Activated naive CD8-positive, alpha-beta T cell treated with anti-CD3 and anti-CD28 coated beads, Interleukin-2, amount 10 ng/mL, durations not matched to agents 7 days and 5 days (primary cell): ENCODE measurements at regions not wholly inside any gene's neighbourhood (a gene's known extent, or its start where the extent isn't known, plus 50 kb on each side); places are given as distances from the start of the nearest gene placed in this dataset.

Experiments
- ATAC-seq: fragments of 150-1000 bp; cut with Tn5 transposase; one replicate; pipeline ENCODE4 v1.10.0; 2021; ENCODE audit warnings: low read depth, moderate library complexity
- POLR2A ChIA-PET: fragments of 350-600 bp; sonication (Branson Sonifier 250); formaldehyde crosslinking; loops from one replicate; lab custom pipeline; 2021; ENCODE audit warnings: antibody characterized with exemption; lab: Charles Lee
- DNase-seq: peaks from one replicate; pipeline ENCODE4 v3.0.0; 2021
- H3K27ac Mint-ChIP-seq: one replicate; pipeline ENCODE4 v1.8.0; 2022; ENCODE audit warnings: mild to moderate bottlenecking, mixed read lengths
- H3K27me3 Mint-ChIP-seq: one replicate; pipeline ENCODE4 v1.8.0; 2022; ENCODE audit warnings: mild to moderate bottlenecking, moderate library complexity, mixed read lengths
- H3K36me3 Mint-ChIP-seq: one replicate; pipeline ENCODE4 v1.8.0; 2021; ENCODE audit warnings: mild to moderate bottlenecking, mixed read lengths
- H3K4me1 Mint-ChIP-seq: one replicate; pipeline ENCODE4 v1.8.0; 2021; ENCODE audit warnings: mixed read lengths
- H3K4me3 Mint-ChIP-seq: one replicate; pipeline ENCODE4 v1.8.0; 2022; ENCODE audit warnings: mild to moderate bottlenecking, moderate library complexity, mixed read lengths
- H3K9me3 Mint-ChIP-seq: one replicate; pipeline ENCODE4 v1.8.0; 2021; ENCODE audit warnings: mixed read lengths

DNA sequence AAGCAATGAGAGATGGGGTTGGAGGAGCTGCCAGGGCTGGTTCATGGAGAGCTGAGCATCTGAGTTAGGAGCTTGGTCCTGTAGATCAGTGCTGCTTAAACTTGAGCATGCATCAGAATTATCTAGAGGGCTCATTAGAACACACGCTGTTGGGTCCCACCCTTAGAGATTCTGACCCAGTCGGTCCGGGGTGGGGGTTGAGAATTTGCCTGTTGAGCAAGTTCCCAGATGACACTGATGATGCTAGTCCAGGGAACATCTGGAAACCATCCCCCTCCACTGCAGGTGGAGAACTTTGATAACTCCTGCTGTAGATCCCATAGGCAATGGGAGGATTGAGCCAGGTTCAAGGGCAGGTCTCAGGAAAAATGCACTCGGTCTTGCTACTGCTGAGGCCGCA is 158.0 kb upstream of the KLF4 start:
- DNase-seq (no peak), ATAC-seq (no peak)
- no peaks in the 10 kb centered on the region for H3K4me1 Mint-ChIP-seq
- H3K36me3 Mint-ChIP-seq = no peaks in the 10 kb centered on the region
- H3K9me3 Mint-ChIP-seq = no peaks in the 10 kb centered on the region
- H3K27me3 Mint-ChIP-seq = peaks cover 1% of the 10 kb centered on the region
- POLR2A ChIA-PET = no interaction called here
- H3K27ac Mint-ChIP-seq = no peak overlapping the region
- no peak overlapping the region for H3K4me3 Mint-ChIP-seq

DNA sequence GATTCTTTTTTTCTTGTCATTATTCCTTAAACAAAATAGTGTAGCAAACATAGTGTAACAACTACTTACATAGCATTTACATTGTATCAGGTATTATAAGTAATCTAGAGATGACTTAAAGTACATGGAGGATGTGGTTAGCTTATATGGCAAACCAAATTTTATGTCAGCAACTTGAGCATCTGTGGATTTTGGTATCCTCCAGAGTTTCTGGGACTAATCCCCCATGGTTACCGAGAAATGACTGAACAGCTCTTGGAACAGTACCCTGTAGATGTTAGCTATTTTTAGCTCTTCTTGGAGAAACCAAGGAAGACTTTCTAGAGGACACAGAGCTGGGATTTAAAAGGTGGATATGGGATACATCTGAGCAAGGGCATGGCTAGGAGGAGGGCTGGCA is 157.6 kb upstream of the KLF4 start:
- H3K4me1 Mint-ChIP-seq = no peaks in the 10 kb centered on the region
- no peak overlapping the region for H3K4me3 Mint-ChIP-seq

DNA sequence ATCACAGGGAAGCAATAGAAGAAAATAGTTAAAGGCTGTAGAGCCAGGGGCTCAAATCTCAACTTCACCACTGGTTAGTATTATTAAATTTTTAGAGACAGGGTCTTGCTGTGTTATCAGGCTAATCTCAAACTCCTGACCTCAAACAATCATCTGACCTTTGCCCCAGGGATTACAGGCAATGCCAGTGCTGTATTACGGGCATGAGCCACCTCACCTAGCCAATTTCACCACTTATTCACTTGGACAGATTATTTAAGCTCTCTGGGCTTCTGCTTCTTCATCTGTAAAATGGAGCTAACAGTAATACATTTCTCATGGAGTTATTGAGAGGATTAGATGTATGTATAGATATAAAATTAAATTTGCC is 155.9 kb upstream of the KLF4 start:
- H3K36me3 Mint-ChIP-seq = no peaks in the 10 kb centered on the region
- ATAC-seq (no peak), DNase-seq (no peak)
- H3K4me1 Mint-ChIP-seq = no peaks in the 10 kb centered on the region
- no peak overlapping the region for H3K4me3 Mint-ChIP-seq
- H3K27ac Mint-ChIP-seq = no peak overlapping the region
- H3K9me3 Mint-ChIP-seq = no peaks in the 10 kb centered on the region
- POLR2A ChIA-PET = no interaction called here
- H3K27me3 Mint-ChIP-seq = peaks cover 4% of the 10 kb centered on the region

More for the DNA sequence above, 157.6 kb upstream of the KLF4 start:
- H3K36me3 Mint-ChIP-seq = no peaks in the 10 kb centered on the region
- no peak for ATAC-seq
- no peak for DNase-seq
- H3K9me3 Mint-ChIP-seq = no peaks in the 10 kb centered on the region
- H3K27ac Mint-ChIP-seq = no peak overlapping the region
- POLR2A ChIA-PET = no interaction called here
- H3K27me3 Mint-ChIP-seq = peaks cover 1% of the 10 kb centered on the region

DNA sequence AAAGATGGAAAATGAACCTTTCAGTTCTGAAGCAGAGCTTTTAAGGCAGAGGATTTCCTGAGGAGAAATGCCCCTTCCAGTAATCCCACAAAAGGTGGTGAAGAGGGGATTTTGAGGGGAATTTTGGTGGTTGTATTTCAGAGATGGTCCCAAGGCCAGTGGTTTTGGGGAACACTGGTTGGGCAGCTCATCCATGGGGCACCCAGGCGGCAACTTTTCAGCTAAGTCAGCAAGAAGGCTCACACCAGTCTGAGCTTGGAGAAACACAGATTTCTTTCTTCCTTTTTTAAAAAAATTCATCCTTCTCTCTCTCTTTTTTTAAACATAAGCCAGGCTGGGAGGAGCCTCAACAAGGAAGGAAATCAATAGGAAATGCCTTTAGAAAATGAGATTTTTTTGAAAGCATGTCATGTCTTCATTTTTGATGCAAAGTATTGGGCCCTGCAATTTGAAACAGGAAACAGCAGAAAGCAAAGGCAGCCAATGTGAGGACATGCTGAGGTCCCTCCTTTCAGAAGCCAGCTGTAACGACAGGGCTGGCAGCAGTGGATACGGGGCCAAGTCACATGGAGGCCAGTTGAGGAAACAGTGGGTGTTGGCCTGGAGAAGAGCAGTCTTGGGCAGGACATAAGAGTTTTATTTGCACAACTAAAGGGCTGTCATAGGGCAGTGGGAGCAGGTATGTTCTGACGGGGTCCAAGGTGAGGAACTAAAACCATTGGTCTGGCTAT is 155.3 kb upstream of the KLF4 start:
- DNase-seq (no peak), ATAC-seq (no peak)
- H3K9me3 Mint-ChIP-seq = no peaks in the 10 kb centered on the region
- H3K27me3 Mint-ChIP-seq = peaks cover 9% of the 10 kb centered on the region
- POLR2A ChIA-PET = no interaction called here
- no peaks in the 10 kb centered on the region for H3K4me1 Mint-ChIP-seq
- H3K27ac Mint-ChIP-seq = no peak overlapping the region
- no peaks in the 10 kb centered on the region for H3K36me3 Mint-ChIP-seq
- no peak overlapping the region for H3K4me3 Mint-ChIP-seq

DNA sequence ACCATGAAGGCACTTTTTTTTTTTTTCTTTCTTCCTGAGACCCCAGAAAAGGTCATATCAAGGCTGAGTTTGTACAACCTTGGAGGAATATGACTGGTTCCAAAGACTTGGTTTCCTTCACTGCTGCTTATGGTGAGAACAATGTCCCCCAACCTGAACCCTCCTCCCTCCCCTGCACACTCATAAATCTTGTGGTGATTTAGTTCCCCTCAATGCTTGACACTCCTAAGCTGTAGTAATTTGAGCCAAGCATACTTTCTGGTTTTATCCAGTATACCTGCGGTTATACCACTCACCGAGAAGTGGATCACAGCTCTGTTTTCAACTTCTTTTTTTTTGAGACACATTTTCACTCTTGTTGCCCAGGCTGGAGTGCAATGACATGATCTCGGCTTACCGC is 149.9 kb upstream of the KLF4 start:
- Mint-ChIP-seq H3K27me3 (peaks cover 40% of the 10 kb centered on the region), H3K4me3 (no peak overlapping the region), H3K9me3 (no peaks in the 10 kb centered on the region), H3K27ac (no peak overlapping the region), H3K36me3 (no peaks in the 10 kb centered on the region), H3K4me1 (peaks cover 5% of the 10 kb centered on the region)
- POLR2A ChIA-PET = no interaction called here
- ATAC-seq (no peak), DNase-seq (no peak)

DNA sequence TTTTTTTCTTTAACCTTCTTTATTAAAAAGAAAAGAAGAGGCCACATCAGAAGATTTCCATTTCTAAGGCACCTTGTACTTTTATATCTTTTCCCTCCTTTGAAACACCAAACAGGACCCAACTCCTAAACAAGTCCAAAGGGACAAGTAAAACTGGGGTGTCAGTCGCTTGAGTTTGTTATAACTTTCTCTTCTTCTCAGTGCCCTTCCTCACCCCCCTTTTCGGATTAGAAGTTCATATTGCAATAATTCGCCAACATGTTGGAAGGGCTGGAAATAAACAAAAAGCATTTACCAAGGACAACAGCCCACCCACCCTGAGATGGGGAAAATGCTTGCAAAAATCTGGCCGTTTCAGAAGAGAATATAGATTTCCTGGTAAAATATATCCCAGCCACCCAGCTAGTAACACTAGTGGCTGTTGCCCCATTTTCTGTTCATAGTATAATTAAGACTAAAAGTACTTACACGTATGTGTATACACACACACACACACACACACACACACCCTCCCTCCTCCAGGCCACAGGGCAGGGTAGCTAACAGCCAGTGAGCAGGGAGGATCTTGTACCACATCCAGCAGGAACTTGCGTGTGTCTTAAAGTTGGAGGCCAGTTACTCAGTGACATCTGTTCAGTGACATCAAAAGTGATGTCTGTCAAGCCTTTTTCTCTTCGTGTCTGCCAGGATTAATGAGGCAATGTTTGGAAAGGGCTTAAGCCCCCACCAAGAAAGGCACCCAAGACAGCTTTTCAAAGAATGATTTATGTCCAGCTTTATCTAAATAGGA is 149.1 kb upstream of the KLF4 start:
- H3K27me3 Mint-ChIP-seq = peaks cover 40% of the 10 kb centered on the region
- H3K36me3 Mint-ChIP-seq = no peaks in the 10 kb centered on the region

DNA sequence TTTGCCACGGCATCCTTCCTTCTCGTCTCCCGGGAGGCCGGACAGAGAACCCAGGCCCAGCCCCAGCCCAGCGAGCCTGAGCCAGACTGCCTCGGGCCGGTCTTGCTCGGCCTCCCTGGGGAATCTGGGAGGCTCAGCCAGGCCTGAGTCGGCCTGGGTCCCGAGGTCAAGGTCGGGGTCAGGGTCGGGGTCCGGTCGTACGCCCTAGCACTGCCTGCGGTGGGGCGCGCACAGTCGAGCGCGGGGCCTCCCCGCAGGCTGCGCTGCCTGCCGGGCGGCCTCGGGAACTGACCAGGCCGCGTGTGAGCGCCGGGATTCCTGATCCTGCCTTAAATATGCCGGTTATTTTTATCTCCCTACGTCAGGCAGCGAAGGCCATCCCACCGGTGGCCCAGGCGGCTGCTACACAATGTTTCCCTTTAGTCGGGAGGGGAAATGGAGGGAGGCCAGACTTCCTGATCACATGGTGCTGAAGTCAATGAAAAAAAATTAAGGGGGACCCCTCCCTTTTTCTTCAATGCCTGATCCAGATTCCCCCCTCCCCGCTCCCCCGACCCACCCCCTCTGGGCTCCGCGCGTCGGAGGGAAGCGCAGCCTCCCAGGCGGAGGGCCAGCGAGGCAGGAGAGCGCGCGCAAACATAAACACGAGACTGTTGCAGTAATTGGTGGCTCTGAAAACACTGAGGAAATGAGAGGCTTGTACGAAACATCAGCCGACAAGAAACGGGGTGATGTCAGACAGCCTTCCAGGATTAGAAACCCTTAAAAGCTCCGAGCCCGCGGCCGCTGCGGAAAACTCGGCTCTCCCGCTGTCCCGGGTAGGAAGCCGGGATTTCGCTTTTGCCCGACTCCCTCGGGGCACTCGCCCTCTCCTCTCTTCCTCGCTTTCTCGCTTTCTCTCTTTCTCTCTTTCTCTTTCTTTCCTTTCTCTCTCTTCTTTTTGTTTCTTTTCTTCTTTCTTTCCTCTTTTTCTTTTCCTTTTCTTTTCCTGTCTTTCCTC is 148.2 kb upstream of the KLF4 start:
- no peak for ATAC-seq
- Mint-ChIP-seq H3K27me3 (peaks cover 40% of the 10 kb centered on the region), H3K27ac (no peak overlapping the region), H3K36me3 (no peaks in the 10 kb centered on the region), H3K4me3 (peak overlapping the region; percentile 72), H3K9me3 (no peaks in the 10 kb centered on the region), H3K4me1 (peaks cover 5% of the 10 kb centered on the region)
- no peak for DNase-seq
- POLR2A ChIA-PET = no interaction called here

More for the DNA sequence above, 149.1 kb upstream of the KLF4 start:
- POLR2A ChIA-PET = no interaction called here
- peak overlapping the region; percentile 72 for H3K4me3 Mint-ChIP-seq
- H3K27ac Mint-ChIP-seq = no peak overlapping the region
- DNase-seq (no peak), ATAC-seq (no peak)
- no peaks in the 10 kb centered on the region for H3K9me3 Mint-ChIP-seq
- peaks cover 5% of the 10 kb centered on the region for H3K4me1 Mint-ChIP-seq

DNA sequence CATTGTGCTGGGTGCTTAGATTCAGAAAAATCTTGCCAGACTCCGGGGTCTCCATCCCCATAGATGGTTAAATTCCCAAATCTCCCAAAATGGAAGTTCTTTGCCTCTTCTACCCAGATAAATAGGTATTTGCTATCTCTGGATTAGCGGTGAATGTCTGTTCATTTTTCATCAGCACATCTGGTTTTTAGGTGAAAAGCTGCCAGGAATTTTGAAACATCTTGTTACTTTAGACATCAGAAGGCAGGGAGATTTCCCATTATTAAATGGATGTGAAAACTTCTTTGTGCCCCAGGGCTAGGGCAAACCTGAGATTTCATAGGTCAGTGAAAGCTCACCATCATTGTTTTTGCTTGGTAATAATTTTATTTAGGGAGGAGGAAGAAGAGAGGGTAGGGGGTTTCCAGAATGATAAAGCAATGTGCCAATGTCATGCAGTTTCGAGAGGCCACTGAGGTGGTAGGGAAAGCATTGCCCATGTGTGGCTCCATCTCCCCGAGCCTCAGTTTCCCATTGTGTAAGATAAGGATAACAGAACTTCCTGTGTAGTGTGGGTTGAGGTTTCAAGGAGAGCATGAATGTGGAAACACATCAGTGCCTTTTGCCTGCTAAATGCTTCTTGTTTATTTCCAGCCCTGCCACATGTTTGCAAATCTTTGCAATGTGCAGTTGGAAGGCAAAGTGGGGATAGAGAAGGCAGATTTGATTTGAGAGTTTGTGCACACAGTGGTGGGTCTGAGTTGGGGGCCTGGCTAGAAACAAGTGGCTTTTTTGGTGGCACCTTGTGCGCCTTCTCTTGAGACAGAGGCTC is 147.2 kb upstream of the KLF4 start:
- Mint-ChIP-seq H3K4me1 (peaks cover 5% of the 10 kb centered on the region), H3K27me3 (peaks cover 40% of the 10 kb centered on the region), H3K9me3 (no peaks in the 10 kb centered on the region), H3K27ac (no peak overlapping the region), H3K4me3 (no peak overlapping the region), H3K36me3 (no peaks in the 10 kb centered on the region)
- ATAC-seq = no peak
- no peak for DNase-seq
- POLR2A ChIA-PET = no interaction called here

DNA sequence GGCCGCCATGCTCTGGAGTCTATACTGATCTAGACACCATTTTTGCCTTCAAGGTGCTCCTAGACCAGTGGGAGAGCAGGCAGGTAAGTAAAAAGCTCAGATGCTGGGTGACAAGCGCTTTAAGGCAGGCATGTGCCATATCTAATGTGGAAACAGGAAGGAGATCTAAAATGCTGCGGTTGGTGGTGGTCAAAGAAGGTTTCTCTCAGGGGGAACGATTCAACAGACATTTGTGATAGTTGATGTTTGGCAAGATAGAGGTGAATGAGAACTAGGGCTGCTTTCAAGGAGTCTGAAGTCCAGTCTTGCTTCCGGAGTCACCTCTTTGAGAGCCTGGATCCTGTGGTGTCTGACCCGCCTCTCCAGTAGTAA is 146.2 kb upstream of the KLF4 start:
- H3K4me3 Mint-ChIP-seq = no peak overlapping the region
- peaks cover 5% of the 10 kb centered on the region for H3K4me1 Mint-ChIP-seq
- ATAC-seq (no peak), DNase-seq (no peak)
- POLR2A ChIA-PET = no interaction called here
- no peak overlapping the region for H3K27ac Mint-ChIP-seq
- H3K9me3 Mint-ChIP-seq = no peaks in the 10 kb centered on the region
- H3K27me3 Mint-ChIP-seq = peaks cover 40% of the 10 kb centered on the region
- H3K36me3 Mint-ChIP-seq = no peaks in the 10 kb centered on the region

DNA sequence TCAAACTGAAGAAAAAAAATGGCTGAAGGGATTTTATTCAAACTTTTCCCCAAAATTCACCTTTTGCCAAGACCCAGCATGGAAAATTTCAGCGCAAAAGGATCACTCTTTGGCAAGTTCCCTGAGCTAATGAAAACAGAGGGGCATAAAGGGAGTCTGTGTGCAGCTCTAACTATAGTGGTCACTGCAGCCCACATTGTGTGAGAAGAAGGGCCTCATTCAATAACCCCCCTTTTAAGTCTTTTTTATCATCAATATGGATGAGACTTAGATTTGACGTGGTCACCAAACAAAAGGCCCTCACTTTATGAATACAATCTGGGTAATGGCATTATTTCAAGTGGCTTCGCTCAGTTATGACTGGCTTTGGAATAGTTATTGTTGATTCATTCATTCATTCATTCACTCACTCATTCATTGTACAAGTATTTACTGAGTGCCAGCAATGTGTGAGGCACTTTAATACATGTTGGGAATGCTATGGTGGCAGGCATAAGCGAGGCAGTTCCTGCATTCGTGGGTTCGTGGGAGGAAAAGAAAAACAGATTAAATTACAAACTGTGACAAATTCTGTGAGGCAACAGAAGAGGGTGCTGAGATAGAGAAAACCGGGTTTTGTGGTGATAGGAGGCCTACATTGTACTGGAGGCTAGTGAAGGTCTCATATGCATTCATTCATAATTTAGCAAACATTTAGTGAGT is 145.7 kb upstream of the KLF4 start:
- H3K27ac Mint-ChIP-seq = no peak overlapping the region
- H3K4me1 Mint-ChIP-seq = peaks cover 5% of the 10 kb centered on the region
- POLR2A ChIA-PET = interaction anchor here (0.7 kb wide), 1 partner anchor 26 kb away, joined by 3 read pairs; no protein-coding TSS in a partner anchor
- no peak overlapping the region for H3K4me3 Mint-ChIP-seq
- ATAC-seq = no peak
- no peak for DNase-seq
- no peaks in the 10 kb centered on the region for H3K9me3 Mint-ChIP-seq
- H3K27me3 Mint-ChIP-seq = peaks cover 36% of the 10 kb centered on the region
- no peaks in the 10 kb centered on the region for H3K36me3 Mint-ChIP-seq

DNA sequence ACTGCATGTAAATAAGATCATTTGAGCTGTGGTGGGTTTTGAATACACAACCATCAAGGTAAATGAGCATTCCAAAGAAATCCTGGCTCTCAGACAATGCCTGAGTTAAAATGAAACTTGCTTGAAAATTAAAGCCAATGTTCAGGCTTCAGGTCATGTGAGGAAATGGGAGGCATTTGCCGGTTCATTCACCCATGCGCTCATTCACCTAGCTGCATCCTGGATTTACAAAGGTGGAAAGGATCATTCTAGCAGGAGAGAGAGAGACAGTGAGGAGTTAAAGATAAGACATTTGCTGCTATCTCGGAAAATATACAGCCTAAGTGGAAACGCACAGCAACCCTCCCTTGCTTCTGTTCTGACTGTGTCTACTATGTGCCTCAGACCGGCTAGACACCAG is 143.8 kb upstream of the KLF4 start:
- POLR2A ChIA-PET = no interaction called here
- Mint-ChIP-seq H3K27ac (no peak overlapping the region), H3K27me3 (peaks cover 20% of the 10 kb centered on the region), H3K4me3 (no peak overlapping the region), H3K9me3 (no peaks in the 10 kb centered on the region), H3K36me3 (no peaks in the 10 kb centered on the region), H3K4me1 (peaks cover 3% of the 10 kb centered on the region)
- DNase-seq (no peak), ATAC-seq (no peak)

DNA sequence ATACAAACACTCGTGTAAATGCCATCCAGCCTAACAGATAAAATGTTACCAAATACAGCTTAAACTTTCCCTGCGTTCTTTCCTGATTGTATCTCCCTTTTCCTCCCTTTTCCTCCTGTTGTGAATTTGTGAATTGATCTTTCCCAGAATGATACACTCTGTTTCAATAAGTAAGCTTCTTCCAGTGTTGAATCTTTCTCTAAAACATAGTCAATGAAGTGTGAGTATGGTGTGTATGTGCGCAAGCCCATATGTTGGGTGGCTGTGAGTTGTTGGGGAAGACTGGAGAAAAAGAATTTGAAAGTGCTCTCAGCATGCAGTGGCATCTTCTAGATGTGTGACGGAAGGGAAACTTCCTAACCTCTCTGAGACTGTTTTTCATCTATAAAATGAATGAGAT is 143.1 kb upstream of the KLF4 start:
- ATAC-seq = no peak
- no peak for DNase-seq
- Mint-ChIP-seq H3K4me1 (no peaks in the 10 kb centered on the region), H3K9me3 (no peaks in the 10 kb centered on the region), H3K4me3 (no peak overlapping the region), H3K27ac (no peak overlapping the region), H3K27me3 (peaks cover 16% of the 10 kb centered on the region), H3K36me3 (no peaks in the 10 kb centered on the region)
- POLR2A ChIA-PET = no interaction called here
